GM23338 (cell line): ENCODE measurements at regions not wholly inside any gene's neighbourhood (a gene's known extent, or its start where the extent isn't known, plus 50 kb on each side); places are given as distances from the start of the nearest gene placed in this dataset.

ENCODE experiments used
- ATAC-seq: fragments of 200-7000 bp; cut with Tn5 transposase; 3 replicates; pipeline ENCODE4 v1.9.1; 2020
- DNase-seq: peaks from one replicate; pipeline ENCODE4 v3.0.0-alpha.2; 2015; ENCODE audit warnings: low spot score
- H2AFZ ChIP-seq: fragments of 200-600 bp; sonication (generic); 2 replicates; pipeline ENCODE4 v1.8.0; 2016; ENCODE audit warnings: antibody characterized with exemption, mild to moderate bottlenecking, moderate library complexity
- H3F3A ChIP-seq: fragments of 200-600 bp; sonication (generic); replicated peaks from 2 replicates; pipeline ENCODE4 v1.8.0; 2017; ENCODE audit warnings: antibody characterized with exemption, mixed run types, low read depth
- H3K27ac ChIP-seq: fragments of 200-600 bp; sonication (generic); 2 replicates; pipeline ENCODE4 v1.6.1; 2016; ENCODE audit warnings: low read depth
- H3K27me3 ChIP-seq: fragments of 200-600 bp; sonication (generic); 2 replicates; pipeline ENCODE4 v1.8.0; 2016; ENCODE audit warnings: mild to moderate bottlenecking, mixed run types, moderate library complexity; ENCODE audit not compliant: insufficient read depth
- H3K36me3 ChIP-seq: fragments of 200-600 bp; sonication (generic); 2 replicates; pipeline ENCODE4 v1.8.0; 2016; ENCODE audit warnings: mild to moderate bottlenecking; ENCODE audit not compliant: insufficient read depth
- H3K4me1 ChIP-seq: fragments of 200-600 bp; sonication (generic); 2 replicates; pipeline ENCODE4 v1.8.0; 2016; ENCODE audit warnings: mild to moderate bottlenecking, moderate library complexity; ENCODE audit not compliant: insufficient read depth
- H3K4me2 ChIP-seq: fragments of 200-600 bp; sonication (generic); 2 replicates; pipeline ENCODE4 v1.7.1; 2017; ENCODE audit warnings: mixed run types
- H3K4me3 ChIP-seq: fragments of 200-600 bp; sonication (generic); 2 replicates; pipeline ENCODE4 v1.6.1; 2016; ENCODE audit warnings: mixed run types
- H3K79me2 ChIP-seq: fragments of 200-600 bp; sonication (generic); replicated peaks from 2 replicates; pipeline ENCODE4 v1.8.0; 2017; ENCODE audit warnings: mild to moderate bottlenecking; ENCODE audit not compliant: insufficient read depth
- H3K9me2 ChIP-seq: fragments of 200-600 bp; sonication (generic); 2 replicates; pipeline ENCODE4 v1.8.0; 2017; ENCODE audit not compliant: insufficient read depth
- H4K20me1 ChIP-seq: fragments of 200-600 bp; sonication (generic); replicated peaks from 2 replicates; pipeline ENCODE4 v1.8.0; 2017; ENCODE audit warnings: mild to moderate bottlenecking; ENCODE audit not compliant: insufficient read depth
- H3K27ac Mint-ChIP-seq: 2 replicates; pipeline ENCODE4 v1.8.0; 2020; ENCODE audit warnings: inconsistent platforms, mild to moderate bottlenecking, moderate library complexity, mixed read lengths
- H3K27me3 Mint-ChIP-seq: 3 replicates; pipeline ENCODE4 v1.8.0; 2022; ENCODE audit warnings: low read depth, mild to moderate bottlenecking, moderate library complexity, mixed read lengths, inconsistent platforms; ENCODE audit not compliant: insufficient read depth, poor library complexity
- H3K36me3 Mint-ChIP-seq: 3 replicates; pipeline ENCODE4 v1.8.0; 2021; ENCODE audit warnings: low read depth, mild to moderate bottlenecking, inconsistent platforms, moderate library complexity, mixed read lengths
- H3K4me1 Mint-ChIP-seq: 3 replicates; pipeline ENCODE4 v1.8.0; 2020; ENCODE audit warnings: mild to moderate bottlenecking, inconsistent platforms, mixed read lengths
- H3K4me3 Mint-ChIP-seq: 3 replicates; pipeline ENCODE4 v1.8.0; 2021; ENCODE audit warnings: moderate library complexity, mild to moderate bottlenecking, inconsistent platforms, mixed read lengths
- H3K9me3 Mint-ChIP-seq: 3 replicates; pipeline ENCODE4 v1.8.0; 2020; ENCODE audit warnings: moderate library complexity, mild to moderate bottlenecking, inconsistent platforms, mixed read lengths
- CREB1 ChIP-seq: fragments of 250-450 bp; sonication (Bioruptor Pico); IDR thresholded peaks from 2 replicates; pipeline ENCODE4 v1.5.0; 2020; ENCODE audit warnings: low read depth, mild to moderate bottlenecking, moderate library complexity
- CTCF ChIP-seq, 2 experiments: fragments of 200-600 bp in 1 of 2; sonication (generic) in 1 of 2; conservative IDR thresholded peaks; 2 replicates each; pipeline versions ENCODE4 v1.5.1 to v1.6.1; 2016 to 2017; ENCODE audit warnings: antibody characterized with exemption in 2 of 2, low read depth in 2 of 2, mild to moderate bottlenecking in 2 of 2, moderate library complexity in 1 of 2
- EZH2 ChIP-seq: fragments of 200-600 bp; sonication (generic); IDR thresholded peaks from one replicate; pipeline ENCODE4 v1.8.0; 2017; ENCODE audit warnings: antibody characterized with exemption, mild to moderate bottlenecking, low read depth; ENCODE audit not compliant: unreplicated experiment
- EZH2phosphoT487 ChIP-seq: fragments of 200-600 bp; sonication (generic); IDR thresholded peaks from one replicate; pipeline ENCODE4 v1.8.1; 2018; ENCODE audit warnings: antibody characterized with exemption; ENCODE audit not compliant: unreplicated experiment
- REST ChIP-seq: IDR thresholded peaks from one replicate; pipeline ENCODE4 v1.6.1; 2018; ENCODE audit warnings: antibody characterized with exemption; ENCODE audit not compliant: unreplicated experiment
- STAT1 ChIP-seq: IDR thresholded peaks from one replicate; pipeline ENCODE4 v1.6.1; 2016; ENCODE audit warnings: antibody characterized with exemption; ENCODE audit not compliant: unreplicated experiment
- ZNF331 ChIP-seq: fragments of 250-450 bp; sonication (Bioruptor Pico); IDR thresholded peaks from 2 replicates; pipeline ENCODE4 v1.5.0; 2020; ENCODE audit warnings: low read depth, mild to moderate bottlenecking, moderate library complexity
- ZNF462 ChIP-seq: fragments of 250-450 bp; sonication (Bioruptor Pico); IDR thresholded peaks from 2 replicates; pipeline ENCODE4 v1.5.0; 2020; ENCODE audit warnings: mild to moderate bottlenecking, moderate library complexity

GRCh38 chr17:77768248-77768852 is 190.2 kb upstream of the TNRC6C start:
- no peak overlapping the region for H2AFZ ChIP-seq
- H3K27ac ChIP-seq, result no peak overlapping the region
- no peak overlapping the region for H3K4me3 ChIP-seq
- no peak for ATAC-seq
- H4K20me1 ChIP-seq, result no peaks in the 10 kb centered on the region
- 0 out of 2 replicates have a peak, but pooled peaks cover 5% of the 10 kb centered on the region for H3K9me2 ChIP-seq
- H3K4me2 ChIP-seq, result no peak overlapping the region
- no peaks in the 10 kb centered on the region for H3K27me3 ChIP-seq
- H3K4me1 ChIP-seq, result peaks cover 13% of the 10 kb centered on the region
- Mint-ChIP-seq H3K4me3 (no peak overlapping the region; the same call in 2 of the 3 replicates), H3K4me1 (peaks cover 31% of the 10 kb centered on the region), H3K9me3 (no peaks in the 10 kb centered on the region), H3K27me3 (peaks cover 30% of the 10 kb centered on the region), H3K36me3 (no peaks in the 10 kb centered on the region), H3K27ac (no peak overlapping the region)
- no peaks in the 10 kb centered on the region for H3K36me3 ChIP-seq
- H3K79me2 ChIP-seq, result no peaks in the 10 kb centered on the region
- no peaks in the 10 kb centered on the region for H3F3A ChIP-seq
- TF ChIP-seq STAT1 (no peak), EZH2 (no peak)
- DNase-seq, result no peak

GRCh38 chr17:77769215-77769614 is 189.3 kb upstream of the TNRC6C start:
- no peak for DNase-seq
- H3K27me3 Mint-ChIP-seq, result peaks cover 30% of the 10 kb centered on the region
- H3K9me3 Mint-ChIP-seq, result no peaks in the 10 kb centered on the region

More at GRCh38 chr17:77769215-77769614, 189.3 kb upstream of the TNRC6C start:
- Histone ChIP-seq H3K36me3 (no peaks in the 10 kb centered on the region), H4K20me1 (no peaks in the 10 kb centered on the region), H3K79me2 (no peaks in the 10 kb centered on the region), H3K4me1 (peaks cover 6% of the 10 kb centered on the region), H3K27ac (no peak overlapping the region), H3K9me2 (0 out of 2 replicates have a peak, but pooled peaks cover 5% of the 10 kb centered on the region), H3K27me3 (no peaks in the 10 kb centered on the region), H3K4me2 (no peak overlapping the region), H3K4me3 (no peak overlapping the region), H2AFZ (no peak overlapping the region), H3F3A (no peaks in the 10 kb centered on the region)
- no peak for ATAC-seq
- H3K4me1 Mint-ChIP-seq, result peaks cover 24% of the 10 kb centered on the region
- no peak for TF ChIP-seq STAT1
- no peak for TF ChIP-seq ZNF331 (CRISPR knock-in tag)
- no peak for TF ChIP-seq CTCF (conservative IDR thresholded peaks at IDR 0.05; ENCODE audit: low read depth in 2 of 2)
- TF ChIP-seq EZH2phosphoT487, result no peak
- TF ChIP-seq EZH2, result no peak
- no peak for TF ChIP-seq ZNF462 (CRISPR knock-in tag)
- no peak for TF ChIP-seq CREB1 (CRISPR knock-in tag)
- no peak for TF ChIP-seq REST
- no peaks in the 10 kb centered on the region for H3K36me3 Mint-ChIP-seq
- no peak overlapping the region for H3K27ac Mint-ChIP-seq
- H3K4me3 Mint-ChIP-seq, result no peak overlapping the region
